Inferior parietal cortex (tissue), 1 donor: ENCODE measurements at regions not wholly inside any gene's neighbourhood (a gene's known extent, or its start where the extent isn't known, plus 50 kb on each side); places are given as distances from the start of the nearest gene placed in this dataset.

Experiments
- DNase-seq: peaks from one replicate; pipeline ENCODE4 v3.0.0-alpha.2; 2016; ENCODE audit errors: extremely low spot score

GRCh38 chr2:157184161-157184895 is 73.2 kb upstream of the GALNT5 start:
- DNase-seq = no peak

DNA sequence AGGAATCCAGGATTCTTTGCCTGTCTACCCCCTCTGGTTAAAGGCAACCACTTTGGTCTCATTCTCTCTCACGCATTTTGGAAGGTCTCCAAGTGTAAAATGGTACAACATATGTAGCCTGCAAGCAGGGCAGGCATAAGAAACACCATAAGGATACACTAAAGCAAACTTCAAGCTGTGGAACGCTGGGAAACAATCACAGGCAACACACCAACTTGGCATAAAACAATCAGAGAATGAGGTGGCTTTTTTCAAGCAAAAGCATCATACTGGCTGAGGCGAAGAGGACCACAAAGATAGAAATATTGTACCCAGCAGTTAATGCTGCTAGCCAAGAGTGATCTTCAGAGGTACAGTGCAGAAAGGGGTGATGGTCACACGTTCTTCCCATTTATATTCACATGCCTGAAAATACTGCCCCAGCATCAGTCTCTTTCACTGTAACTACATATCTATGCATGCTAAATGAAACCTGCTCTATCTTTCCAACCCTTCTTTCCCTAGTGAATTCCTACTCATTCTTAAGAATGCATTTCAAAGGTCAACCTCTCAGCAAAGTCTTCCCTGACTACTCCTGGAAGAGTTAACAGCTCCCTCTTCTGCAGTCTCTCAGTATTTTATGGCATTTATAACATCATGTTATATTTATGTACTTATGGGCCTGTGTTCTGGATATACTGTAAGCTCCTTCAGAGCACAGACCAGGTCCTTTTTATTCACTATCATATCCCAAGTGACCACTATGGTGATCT is 71.9 kb upstream of the GALNT5 start:
- DNase-seq = no peak

DNA sequence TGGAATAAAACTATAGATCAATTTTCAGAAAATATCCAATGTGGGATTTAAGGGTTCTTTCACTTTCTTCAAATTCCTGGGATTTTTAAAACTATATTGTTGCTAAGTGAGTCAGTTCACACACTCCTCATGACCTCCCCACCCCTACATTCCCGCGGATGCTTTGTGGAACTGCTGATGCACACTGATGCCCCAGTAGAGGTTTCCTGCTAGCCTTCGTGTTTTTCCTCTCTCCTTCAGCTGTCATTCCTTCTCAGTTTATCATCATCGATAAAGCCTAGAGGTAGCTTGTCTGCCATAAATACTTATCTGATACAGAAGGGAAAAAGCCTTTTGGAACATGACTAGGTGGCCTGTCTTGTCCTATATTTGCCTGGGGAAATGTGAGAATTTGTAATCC is 67.4 kb upstream of the GALNT5 start:
- no peak for DNase-seq

GRCh38 chr2:157191186-157191585 is 66.3 kb upstream of the GALNT5 start:
- no peak for DNase-seq

DNA sequence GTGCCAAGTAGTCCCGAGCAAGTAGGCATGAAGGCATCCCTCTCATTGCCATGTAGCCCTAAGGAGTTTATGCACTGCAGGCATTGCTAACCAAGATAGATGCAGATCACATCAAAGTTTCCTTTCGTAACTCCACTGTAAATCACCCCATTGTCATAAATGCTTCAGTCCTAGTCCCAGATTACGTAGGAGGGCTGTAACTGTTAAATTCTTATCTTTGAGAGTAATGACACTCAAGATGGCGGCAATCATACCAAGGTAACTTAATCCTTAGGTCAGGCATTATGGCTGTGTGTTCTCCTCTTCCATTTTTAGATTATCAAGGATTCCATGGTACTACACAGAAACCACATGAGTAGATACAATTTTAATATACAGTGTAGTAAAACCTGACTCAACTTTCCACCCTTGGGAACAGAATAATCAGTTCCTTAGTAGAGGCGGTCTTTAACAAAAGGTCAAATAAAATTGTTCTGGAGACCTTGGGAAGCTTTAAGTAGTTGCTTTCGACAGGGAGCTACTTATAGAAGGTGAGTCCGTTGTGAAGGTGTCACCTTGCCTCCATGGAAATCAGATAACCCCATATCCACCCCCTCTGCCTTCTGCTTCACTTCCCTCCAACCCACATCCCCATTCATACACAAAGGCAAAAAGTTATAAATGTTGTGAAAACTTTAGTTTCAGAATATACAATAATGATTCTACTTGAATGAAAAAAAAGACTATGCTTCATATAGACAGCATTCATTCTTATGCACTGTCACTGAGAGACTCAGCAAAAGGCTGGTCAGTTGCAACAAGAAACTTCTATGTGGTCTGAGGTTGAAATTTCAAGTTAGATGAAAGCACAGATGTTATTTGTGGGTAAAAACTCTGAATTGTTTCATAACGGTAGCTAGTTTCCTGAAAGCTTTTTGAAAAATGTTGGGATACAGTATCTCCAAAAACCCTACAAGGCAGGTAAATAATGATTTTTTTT is 64.8 kb upstream of the GALNT5 start:
- no peak for DNase-seq

- DNase-seq = no peak
Measured at GRCh38 chr2:157193461-157193860, 64.0 kb upstream of the GALNT5 start.

DNA sequence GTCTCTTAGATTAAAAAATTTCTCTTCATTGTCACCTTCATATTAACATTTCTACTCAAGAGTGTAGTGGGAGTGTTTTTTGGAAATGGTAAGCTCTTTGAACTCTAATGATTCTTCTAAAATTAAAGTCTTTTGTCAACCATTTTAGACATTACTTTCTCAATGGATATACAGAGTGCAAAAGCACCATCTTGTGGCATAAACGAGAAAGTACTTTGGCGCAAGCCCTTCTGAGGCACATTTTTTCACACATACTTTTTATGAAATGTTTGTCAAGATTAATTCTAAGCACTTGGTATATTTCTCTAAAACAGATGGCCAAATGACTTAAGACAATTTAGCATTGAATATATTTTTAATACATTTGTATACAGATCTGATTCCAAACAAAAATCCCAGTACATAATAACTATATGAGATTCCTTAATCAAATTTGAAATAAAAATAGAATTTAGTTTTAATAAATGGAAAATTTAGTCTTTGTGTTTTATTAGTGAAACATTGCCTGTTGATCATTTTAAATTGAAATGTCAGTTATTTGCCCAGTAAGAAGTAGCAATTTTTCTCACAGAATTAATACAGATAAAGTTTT is 63.3 kb upstream of the GALNT5 start:
- peak; percentile 84 for DNase-seq

DNA sequence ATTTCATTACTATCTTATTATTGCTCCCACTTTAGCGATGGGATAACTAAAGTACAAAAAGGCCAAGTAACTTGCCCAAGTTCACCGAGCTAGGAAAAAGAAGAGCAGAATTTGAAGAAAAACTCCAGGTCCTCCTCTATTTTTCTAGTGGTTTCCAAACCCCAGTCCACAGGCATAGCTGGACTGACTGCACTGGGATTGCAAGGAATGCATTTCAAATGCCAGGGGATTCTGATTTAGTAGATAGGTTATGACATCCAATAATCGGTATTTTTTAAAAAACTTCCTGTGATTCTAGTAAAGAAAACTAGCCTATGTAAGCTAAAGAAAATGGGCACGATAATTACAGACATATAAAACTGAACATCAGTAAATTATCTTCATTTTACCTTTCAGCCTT is 62.7 kb upstream of the GALNT5 start:
- DNase-seq = no peak

- no peak for DNase-seq
Measured at GRCh38 chr2:157196956-157197355, 60.5 kb upstream of the GALNT5 start.

DNA sequence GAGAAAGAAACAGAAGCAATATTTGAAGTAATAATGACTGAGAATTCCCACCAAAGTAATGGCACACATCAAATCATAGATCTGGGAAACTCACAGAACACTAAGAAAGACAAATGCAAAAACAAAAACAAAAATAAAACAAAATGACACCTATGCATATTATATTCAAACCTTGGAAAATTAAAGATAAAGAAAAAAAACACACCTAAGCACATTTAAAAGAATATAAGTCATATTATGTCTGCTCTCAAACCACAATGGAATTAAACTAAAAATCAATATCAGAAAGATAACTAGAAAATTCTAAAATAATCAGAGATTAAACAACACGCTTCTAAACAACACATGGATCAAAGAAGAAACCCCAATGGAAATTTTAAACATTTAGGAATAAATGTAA is 59.7 kb upstream of the GALNT5 start:
- no peak for DNase-seq

- DNase-seq = no peak
Measured at GRCh38 chr2:157203651-157204050, 53.9 kb upstream of the GALNT5 start.

- DNase-seq = no peak
Measured at GRCh38 chr2:157204401-157204800, 53.1 kb upstream of the GALNT5 start.

DNA sequence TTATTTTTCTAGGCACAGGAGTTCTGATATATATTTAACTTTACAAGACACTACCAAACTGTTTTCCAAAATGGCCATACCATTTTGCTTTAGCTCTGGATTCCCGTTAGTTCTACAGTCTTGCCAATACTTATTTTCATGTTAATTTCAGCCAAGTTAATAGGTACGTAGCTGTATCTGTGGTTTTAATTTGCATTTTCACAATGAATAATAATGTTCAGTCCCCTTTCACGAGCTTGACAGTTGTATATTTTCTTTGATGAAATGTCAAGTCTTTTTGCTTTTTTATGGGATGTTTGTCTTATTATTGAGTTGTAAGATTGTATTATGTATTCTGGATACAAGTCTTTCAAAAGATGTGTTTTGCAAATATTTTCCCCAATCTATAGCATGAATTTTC is 50.6 kb upstream of the GALNT5 start:
- no peak for DNase-seq
